Epithelial cell of proximal tubule (primary cell): ENCODE measurements at regions not wholly inside any gene's neighbourhood (a gene's known extent, or its start where the extent isn't known, plus 50 kb on each side); places are given as distances from the start of the nearest gene placed in this dataset.

Experiments
- DNase-seq: peaks from one replicate; pipeline ENCODE4 v3.0.0-alpha.2; 2011; ENCODE audit warnings: low read depth
- H3K4me3 ChIP-seq: 2 replicates; pipeline ENCODE4 v1.5.1; 2011; ENCODE audit warnings: low read depth, mild to moderate bottlenecking, low read length
- TF ChIP-seq, protein P1 (sequence below): conservative IDR thresholded peaks from 2 replicates; pipeline ENCODE4 v1.5.1; 2012; ENCODE audit warnings: low read depth, mild to moderate bottlenecking, low read length

DNA sequence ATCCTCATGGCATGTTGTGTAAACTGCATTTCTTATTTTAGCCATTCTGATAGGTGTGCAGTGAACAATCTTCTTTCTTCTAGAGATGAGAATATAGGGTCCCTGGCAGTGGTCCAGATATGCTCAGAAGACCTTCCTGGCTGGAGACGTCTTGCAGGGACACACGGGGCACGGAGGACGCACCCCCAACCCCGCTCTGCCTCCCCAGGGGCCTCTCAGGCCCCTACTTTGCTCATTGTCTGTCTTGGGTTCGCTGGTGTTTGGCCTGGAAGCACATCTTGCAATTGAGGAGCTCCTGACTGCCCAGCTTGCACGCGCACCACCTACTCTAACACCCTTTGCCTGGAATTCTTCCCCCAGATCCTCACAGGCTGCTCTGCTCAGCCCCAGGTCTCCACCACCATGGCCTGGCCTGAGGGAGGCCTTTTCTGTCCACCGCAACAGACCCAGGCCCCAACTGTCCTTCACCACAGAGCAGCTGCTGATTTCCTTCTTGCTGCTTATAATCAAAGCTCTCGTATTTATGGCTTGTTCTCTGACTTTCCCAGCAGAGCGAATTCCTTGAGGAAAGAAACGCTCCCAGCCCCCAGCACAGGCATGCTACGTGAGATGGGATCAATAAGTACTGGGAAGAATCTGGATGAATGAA lies 295.9 kb upstream of the HDAC4 start:
- DNase-seq: no peak
- TF ChIP-seq, protein P1, sequence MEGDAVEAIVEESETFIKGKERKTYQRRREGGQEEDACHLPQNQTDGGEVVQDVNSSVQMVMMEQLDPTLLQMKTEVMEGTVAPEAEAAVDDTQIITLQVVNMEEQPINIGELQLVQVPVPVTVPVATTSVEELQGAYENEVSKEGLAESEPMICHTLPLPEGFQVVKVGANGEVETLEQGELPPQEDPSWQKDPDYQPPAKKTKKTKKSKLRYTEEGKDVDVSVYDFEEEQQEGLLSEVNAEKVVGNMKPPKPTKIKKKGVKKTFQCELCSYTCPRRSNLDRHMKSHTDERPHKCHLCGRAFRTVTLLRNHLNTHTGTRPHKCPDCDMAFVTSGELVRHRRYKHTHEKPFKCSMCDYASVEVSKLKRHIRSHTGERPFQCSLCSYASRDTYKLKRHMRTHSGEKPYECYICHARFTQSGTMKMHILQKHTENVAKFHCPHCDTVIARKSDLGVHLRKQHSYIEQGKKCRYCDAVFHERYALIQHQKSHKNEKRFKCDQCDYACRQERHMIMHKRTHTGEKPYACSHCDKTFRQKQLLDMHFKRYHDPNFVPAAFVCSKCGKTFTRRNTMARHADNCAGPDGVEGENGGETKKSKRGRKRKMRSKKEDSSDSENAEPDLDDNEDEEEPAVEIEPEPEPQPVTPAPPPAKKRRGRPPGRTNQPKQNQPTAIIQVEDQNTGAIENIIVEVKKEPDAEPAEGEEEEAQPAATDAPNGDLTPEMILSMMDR: no peak
- H3K4me3 ChIP-seq: no peak overlapping the region

DNA sequence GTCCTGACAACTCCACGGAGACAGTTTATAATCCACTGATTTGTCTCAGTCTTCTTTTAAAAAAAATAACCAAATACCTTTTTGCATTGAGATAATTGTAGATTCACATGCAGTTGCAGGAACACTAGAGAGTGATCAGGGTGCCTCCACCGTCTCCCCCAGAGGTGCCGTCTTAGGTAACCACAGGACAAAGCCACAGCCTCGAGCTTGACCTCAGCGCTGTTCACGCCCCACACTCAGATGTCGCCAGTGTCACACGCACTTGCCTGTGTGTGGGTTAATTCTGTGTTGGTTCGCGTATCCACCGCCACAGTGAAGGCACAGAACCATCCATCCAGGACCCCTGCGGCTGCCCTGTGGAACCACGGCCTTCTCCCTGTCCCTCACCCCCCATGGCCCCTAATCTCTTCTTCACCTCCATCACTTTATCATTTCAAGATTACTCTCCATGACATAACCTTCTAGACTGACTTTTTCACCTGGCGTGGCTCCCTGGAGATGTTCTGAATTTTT lies 295.0 kb upstream of the HDAC4 start:
- no peak overlapping the region for H3K4me3 ChIP-seq
- DNase-seq: no peak
- TF ChIP-seq, protein P1: no peak

DNA sequence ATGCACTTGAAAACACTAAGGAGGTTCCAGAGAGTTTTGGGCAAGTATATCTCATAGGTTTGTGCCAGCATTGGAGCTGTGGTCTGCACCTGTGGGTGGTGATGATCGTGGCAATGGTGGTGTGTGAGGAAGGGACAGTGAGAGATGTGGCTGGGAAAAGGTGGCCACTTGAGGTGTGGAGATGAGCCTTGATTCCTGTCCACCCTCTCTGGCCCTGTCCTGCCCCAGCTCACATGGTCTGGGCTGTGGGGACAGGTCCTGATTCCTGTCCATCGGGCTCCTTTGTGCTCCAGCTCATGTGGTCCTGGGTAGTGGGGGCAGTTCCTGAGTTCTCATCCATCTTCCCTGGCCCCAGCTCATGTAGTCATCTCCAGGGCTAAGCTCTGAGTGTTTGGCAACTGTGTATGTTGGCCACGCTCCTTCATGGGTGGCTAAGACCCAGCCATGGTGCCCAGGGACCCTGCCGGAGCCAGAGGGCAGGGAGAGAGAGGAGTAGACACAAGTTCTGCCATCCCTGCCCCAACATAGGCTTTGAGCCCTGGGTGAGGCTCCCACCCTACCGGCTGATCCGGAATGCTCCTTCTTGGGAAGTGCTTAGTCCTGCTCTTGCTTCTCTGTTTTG lies 294.4 kb upstream of the HDAC4 start:
- TF ChIP-seq, protein P1: no peak
- H3K4me3 ChIP-seq: no peak overlapping the region
- no peak for DNase-seq

DNA sequence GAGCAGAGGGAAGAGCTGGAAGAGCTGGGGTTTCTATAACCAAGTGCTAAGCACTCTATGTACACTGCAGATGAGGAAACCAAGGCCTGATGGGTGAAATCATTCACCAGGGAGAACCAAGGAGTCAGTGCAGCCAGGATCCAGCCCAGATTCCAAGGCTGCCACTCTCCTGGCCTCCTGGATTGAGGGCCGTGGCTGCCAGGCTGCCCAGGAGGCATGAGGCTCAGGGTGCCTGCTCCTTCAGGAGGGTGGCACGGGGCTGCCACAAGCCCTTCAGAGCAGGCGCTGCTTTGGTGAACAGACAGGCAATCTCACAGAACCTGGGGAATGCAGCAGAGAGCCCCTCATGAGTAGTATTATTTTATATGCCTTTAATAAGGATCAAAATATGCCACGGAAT lies 293.7 kb upstream of the HDAC4 start:
- TF ChIP-seq, protein P1: no peak
- DNase-seq: no peak
- no peak overlapping the region for H3K4me3 ChIP-seq

DNA sequence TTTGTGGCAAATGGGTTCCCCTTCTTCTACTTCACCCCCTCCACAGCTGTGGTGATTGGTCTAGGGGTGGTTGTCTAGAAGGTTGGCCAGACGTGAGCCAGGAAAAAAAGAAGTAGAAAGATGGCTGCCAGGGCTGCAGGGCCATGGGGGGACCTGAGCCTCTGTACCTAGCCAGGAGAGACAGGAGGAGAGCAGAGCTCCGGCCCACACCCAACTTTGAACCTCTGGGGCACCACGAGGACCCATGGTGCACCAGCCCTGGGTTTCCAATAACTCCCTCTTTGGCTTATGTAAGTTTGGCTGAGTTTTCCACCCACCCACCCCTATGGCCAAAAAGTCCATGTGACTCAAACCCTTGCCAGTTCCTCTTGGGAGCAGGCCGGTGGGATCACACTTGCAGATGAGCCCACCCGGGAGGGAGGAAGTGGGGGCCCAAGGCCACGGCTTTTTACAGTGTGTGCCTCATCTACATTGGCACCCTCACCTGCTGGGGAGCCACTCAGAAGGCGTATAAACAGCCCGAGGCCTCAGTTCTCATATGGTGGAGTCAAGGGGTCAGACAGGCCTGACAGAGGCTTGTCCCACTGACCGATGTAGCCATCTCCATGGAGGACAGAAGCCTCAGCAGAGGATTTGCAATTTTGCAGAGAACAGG lies 293.1 kb upstream of the HDAC4 start:
- TF ChIP-seq, protein P1: no peak

DNA sequence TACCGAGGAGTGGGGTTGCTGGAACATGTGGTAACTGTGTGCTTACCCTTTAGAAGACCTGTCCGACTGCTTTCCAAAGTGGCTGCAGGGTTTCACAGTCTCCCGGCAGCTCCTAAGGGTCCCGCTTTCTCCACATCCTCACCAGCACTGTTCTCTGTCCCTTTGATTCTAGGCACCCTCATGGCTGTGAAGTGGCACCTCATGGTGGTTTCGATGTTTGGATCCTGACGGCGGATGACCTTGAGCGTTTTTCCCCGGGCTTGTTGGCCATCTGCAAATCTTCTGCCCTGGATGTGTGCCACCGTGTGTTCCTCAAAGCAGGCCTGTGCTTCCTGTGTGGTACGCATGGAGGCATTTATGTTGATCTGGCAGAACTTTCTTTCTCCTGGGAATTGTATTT lies 292.5 kb upstream of the HDAC4 start:
- TF ChIP-seq, protein P1: no peak
- no peak overlapping the region for H3K4me3 ChIP-seq
- no peak for DNase-seq

More for the DNA sequence above, 293.1 kb upstream of the HDAC4 start:
- H3K4me3 ChIP-seq: no peak overlapping the region
- no peak for DNase-seq
